WTC11 (cell line): ENCODE measurements at regions not wholly inside any gene's neighbourhood (a gene's known extent, or its start where the extent isn't known, plus 50 kb on each side); places are given as distances from the start of the nearest gene placed in this dataset.

Experiments
- CTCF ChIP-seq: fragments of 200-600 bp; IDR thresholded peaks from 2 replicates; pipeline ENCODE4 v1.8.0; 2022; ENCODE audit warnings: antibody characterized with exemption
- ELF4 ChIP-seq: sonication (generic); formaldehyde crosslinking; IDR thresholded peaks from 2 replicates; pipeline ENCODE4 v1.8.1; 2022; ENCODE audit warnings: low read depth, mild to moderate bottlenecking, moderate library complexity, missing genetic modification reagents
- FOXJ3 ChIP-seq: sonication (generic); formaldehyde crosslinking; IDR thresholded peaks from 2 replicates; pipeline ENCODE4 v1.9.0; 2021; ENCODE audit warnings: missing genetic modification reagents, mild to moderate bottlenecking, borderline replicate concordance
- IRF2 ChIP-seq: sonication (generic); formaldehyde crosslinking; IDR thresholded peaks from 2 replicates; pipeline ENCODE4 v1.8.0; 2022; ENCODE audit warnings: low read depth, missing genetic modification reagents, borderline replicate concordance
- KAT7 ChIP-seq: sonication (generic); formaldehyde crosslinking; IDR thresholded peaks from 2 replicates; pipeline ENCODE4 v1.8.1; 2023; ENCODE audit warnings: missing genetic modification reagents, mild to moderate bottlenecking, borderline replicate concordance
- TEAD1 ChIP-seq: sonication (generic); formaldehyde crosslinking; IDR thresholded peaks from 2 replicates; pipeline ENCODE4 v1.8.0; 2022; ENCODE audit warnings: mild to moderate bottlenecking, missing genetic modification reagents
- USF2 ChIP-seq: sonication (generic); formaldehyde crosslinking; IDR thresholded peaks from 2 replicates; pipeline ENCODE4 v1.8.1; 2023; ENCODE audit warnings: mild to moderate bottlenecking, missing genetic modification reagents, moderate library complexity
- ZNF121 ChIP-seq: sonication (generic); formaldehyde crosslinking; IDR thresholded peaks from 2 replicates; pipeline ENCODE4 v1.8.0; 2023; ENCODE audit warnings: missing genetic modification reagents
- ZNF263 ChIP-seq: sonication (generic); formaldehyde crosslinking; IDR thresholded peaks from 2 replicates; pipeline ENCODE4 v1.8.1; 2022; ENCODE audit warnings: low read depth, mild to moderate bottlenecking, moderate library complexity, missing genetic modification reagents
- TF ChIP-seq, protein P1 (sequence below): sonication (generic); formaldehyde crosslinking; IDR thresholded peaks from 2 replicates; pipeline ENCODE4 v1.8.0; 2022; ENCODE audit warnings: mild to moderate bottlenecking, missing genetic modification reagents
- TF ChIP-seq, protein P2 (sequence below): sonication (generic); formaldehyde crosslinking; IDR thresholded peaks from 2 replicates; pipeline ENCODE4 v1.8.0; 2022; ENCODE audit warnings: mild to moderate bottlenecking, missing genetic modification reagents

- TF ChIP-seq CTCF, result no peak
- TF ChIP-seq ELF4, result no peak
- no peak for TF ChIP-seq ZNF263 (CRISPR knock-in tag)
- TF ChIP-seq, protein P1, sequence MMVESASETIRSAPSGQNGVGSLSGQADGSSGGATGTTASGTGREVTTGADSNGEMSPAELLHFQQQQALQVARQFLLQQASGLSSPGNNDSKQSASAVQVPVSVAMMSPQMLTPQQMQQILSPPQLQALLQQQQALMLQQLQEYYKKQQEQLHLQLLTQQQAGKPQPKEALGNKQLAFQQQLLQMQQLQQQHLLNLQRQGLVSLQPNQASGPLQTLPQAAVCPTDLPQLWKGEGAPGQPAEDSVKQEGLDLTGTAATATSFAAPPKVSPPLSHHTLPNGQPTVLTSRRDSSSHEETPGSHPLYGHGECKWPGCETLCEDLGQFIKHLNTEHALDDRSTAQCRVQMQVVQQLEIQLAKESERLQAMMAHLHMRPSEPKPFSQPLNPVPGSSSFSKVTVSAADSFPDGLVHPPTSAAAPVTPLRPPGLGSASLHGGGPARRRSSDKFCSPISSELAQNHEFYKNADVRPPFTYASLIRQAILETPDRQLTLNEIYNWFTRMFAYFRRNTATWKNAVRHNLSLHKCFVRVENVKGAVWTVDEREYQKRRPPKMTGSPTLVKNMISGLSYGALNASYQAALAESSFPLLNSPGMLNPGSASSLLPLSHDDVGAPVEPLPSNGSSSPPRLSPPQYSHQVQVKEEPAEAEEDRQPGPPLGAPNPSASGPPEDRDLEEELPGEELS, result no peak
- TF ChIP-seq ZNF121 (CRISPR knock-in tag), result no peak
- no peak for TF ChIP-seq KAT7 (CRISPR knock-in tag)
- no peak for TF ChIP-seq IRF2 (CRISPR knock-in tag)
- TF ChIP-seq USF2, result no peak
- TF ChIP-seq TEAD1 (CRISPR knock-in tag), result no peak
- no peak for TF ChIP-seq FOXJ3 (CRISPR knock-in tag)
- TF ChIP-seq, protein P2, sequence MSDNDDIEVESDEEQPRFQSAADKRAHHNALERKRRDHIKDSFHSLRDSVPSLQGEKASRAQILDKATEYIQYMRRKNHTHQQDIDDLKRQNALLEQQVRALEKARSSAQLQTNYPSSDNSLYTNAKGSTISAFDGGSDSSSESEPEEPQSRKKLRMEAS (CRISPR knock-in tag), result no peak
Observed at GRCh38 chr22:35191412-35191811, 65.9 kb upstream of the HMGXB4 start.
